ENCODE measurements at regions not wholly inside any gene's neighbourhood (a gene's known extent, or its start where the extent isn't known, plus 50 kb on each side); places are given as distances from the start of the nearest gene placed in this dataset.

DNA sequence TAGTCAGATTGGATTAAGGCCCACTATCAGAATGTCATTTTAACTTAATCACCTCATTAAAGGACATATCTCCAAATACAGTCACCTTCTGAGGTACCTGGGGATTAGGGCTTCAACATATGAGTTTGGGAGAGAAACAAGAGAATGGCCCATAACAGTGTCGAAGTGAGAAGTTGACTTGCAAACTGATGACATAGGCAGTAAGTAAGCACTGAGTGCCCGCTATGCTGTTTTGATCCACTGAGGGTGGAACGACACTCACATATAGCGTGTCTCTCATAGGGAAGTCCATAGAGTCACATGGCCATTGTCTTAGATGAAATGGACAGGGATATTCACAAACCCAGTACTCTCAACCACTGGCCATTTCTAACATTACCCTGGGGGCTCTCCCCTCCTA is 264.2 kb downstream of the SAMD5 start (continued):
- TF ChIP-seq, protein P1, sequence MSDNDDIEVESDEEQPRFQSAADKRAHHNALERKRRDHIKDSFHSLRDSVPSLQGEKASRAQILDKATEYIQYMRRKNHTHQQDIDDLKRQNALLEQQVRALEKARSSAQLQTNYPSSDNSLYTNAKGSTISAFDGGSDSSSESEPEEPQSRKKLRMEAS (IDR thresholded peaks at IDR 0.05) = no peak
- TF ChIP-seq TCF7L2 (IDR thresholded peaks at IDR 0.05; ENCODE audit: borderline replicate concordance, extremely low read depth, insufficient read depth, insufficient read length) (no peak), EZH2 (IDR thresholded peaks at IDR 0.05) (no peak), ZNF274 (IDR thresholded peaks at IDR 0.05; ENCODE audit: low read depth, low read length) (no peak), SRF (IDR thresholded peaks at IDR 0.05; ENCODE audit: low read depth) (no peak), CEBPB (IDR thresholded peaks at IDR 0.05; ENCODE audit: low read depth) (no peak), ELF1 (IDR thresholded peaks at IDR 0.05; ENCODE audit: borderline replicate concordance, low read depth) (no peak), RAD21 (IDR thresholded peaks at IDR 0.05; ENCODE audit: low read depth) (no peak), EGR1 (IDR thresholded peaks at IDR 0.05; ENCODE audit: low read depth) (no peak)

DNA sequence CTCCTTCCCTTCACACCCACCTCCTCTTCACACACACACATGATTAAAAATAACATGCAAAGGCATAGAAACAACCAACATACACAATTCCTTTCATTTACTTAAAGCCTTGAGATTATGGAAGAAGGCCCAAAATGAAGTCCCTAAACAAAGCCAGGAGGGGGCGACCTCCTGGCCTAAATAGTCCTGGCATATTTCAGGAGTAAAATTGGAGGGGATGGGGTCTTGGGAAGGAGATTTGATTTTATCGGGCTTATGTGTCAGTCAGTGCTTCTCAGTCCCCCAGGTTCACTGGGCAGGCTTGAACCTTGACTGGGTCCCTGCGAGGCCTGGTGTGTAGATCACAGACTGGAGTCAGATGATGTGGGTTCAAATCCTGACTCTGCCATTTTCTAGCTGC is 266.4 kb downstream of the SAMD5 start:
- no peaks in the 10 kb centered on the region for H3K4me1 ChIP-seq (ENCODE audit: control insufficient read depth in 1 of 2, insufficient read depth in 2 of 2, low read length in 2 of 2)
- no peaks in the 10 kb centered on the region for H4K20me1 ChIP-seq (ENCODE audit: insufficient read depth)
- DNase-seq (ENCODE audit: low read depth, low spot score) (no peak), ATAC-seq (no peak)
- no peak overlapping the region for H3K4me2 ChIP-seq (ENCODE audit: low read length)
- no peak overlapping the region for H2AFZ ChIP-seq (ENCODE audit: low read depth, low read length, poor library complexity, severe bottlenecking)
- H3K27ac ChIP-seq (ENCODE audit: low read depth, low read length) = no peak overlapping the region
- ChIA-PET POLR2A (no interaction called here), CTCF (interaction anchor here (0.7 to 0.8 kb wide), 2 partner anchors 10 to 14 kb away, joined by 3 read pairs; no protein-coding TSS in a partner anchor), RAD21 (ENCODE audit: low non-redundant PET in 1 of 2, low total read pairs in 2 of 2, uncharacterized antibody in 2 of 2, unreplicated experiment in 2 of 2) (no interaction called here)
- BruUV-seq (replicated peaks) = no TSS peak
- no peaks in the 10 kb centered on the region for H3K9me2 ChIP-seq (ENCODE audit: insufficient read depth)
- no peaks in the 10 kb centered on the region for H3K9me3 ChIP-seq (ENCODE audit: control insufficient read depth in 1 of 2, insufficient read depth in 1 of 2, low read depth in 1 of 2, low read length in 2 of 2)
- H3K36me3 ChIP-seq (ENCODE audit: control insufficient read depth in 1 of 2, insufficient read depth in 2 of 2, low read length in 2 of 2) = no peaks in the 10 kb centered on the region
- no peaks in the 10 kb centered on the region for H3K27me3 ChIP-seq (ENCODE audit: insufficient read depth, low read length)
- no peak overlapping the region for H3K4me3 ChIP-seq (replicated peaks in 1 of 2; ENCODE audit: low read depth in 1 of 2, low read length in 2 of 2)
- intact Hi-C loops (cut with micrococcal nuclease) = no loop called here
- no peaks in the 10 kb centered on the region for H3K79me2 ChIP-seq (ENCODE audit: insufficient read depth, low read length)
- TF ChIP-seq, protein P2, sequence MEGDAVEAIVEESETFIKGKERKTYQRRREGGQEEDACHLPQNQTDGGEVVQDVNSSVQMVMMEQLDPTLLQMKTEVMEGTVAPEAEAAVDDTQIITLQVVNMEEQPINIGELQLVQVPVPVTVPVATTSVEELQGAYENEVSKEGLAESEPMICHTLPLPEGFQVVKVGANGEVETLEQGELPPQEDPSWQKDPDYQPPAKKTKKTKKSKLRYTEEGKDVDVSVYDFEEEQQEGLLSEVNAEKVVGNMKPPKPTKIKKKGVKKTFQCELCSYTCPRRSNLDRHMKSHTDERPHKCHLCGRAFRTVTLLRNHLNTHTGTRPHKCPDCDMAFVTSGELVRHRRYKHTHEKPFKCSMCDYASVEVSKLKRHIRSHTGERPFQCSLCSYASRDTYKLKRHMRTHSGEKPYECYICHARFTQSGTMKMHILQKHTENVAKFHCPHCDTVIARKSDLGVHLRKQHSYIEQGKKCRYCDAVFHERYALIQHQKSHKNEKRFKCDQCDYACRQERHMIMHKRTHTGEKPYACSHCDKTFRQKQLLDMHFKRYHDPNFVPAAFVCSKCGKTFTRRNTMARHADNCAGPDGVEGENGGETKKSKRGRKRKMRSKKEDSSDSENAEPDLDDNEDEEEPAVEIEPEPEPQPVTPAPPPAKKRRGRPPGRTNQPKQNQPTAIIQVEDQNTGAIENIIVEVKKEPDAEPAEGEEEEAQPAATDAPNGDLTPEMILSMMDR (IDR thresholded peaks at IDR 0.05 in 2 of 3, conservative IDR thresholded peaks at IDR 0.05 in 1 of 3; ENCODE audit: borderline replicate concordance in 1 of 3, insufficient read depth in 1 of 3, low read depth in 2 of 3, low read length in 2 of 3) = peak in 2 of 3 experiments; percentile 54 to 59; a peak in 4 of 6 replicates
- TF ChIP-seq, protein P1 (IDR thresholded peaks at IDR 0.05) = no peak
- H3K9ac ChIP-seq (ENCODE audit: low read length) = no peak overlapping the region
